ENCODE measurements at regions not wholly inside any gene's neighbourhood (a gene's known extent, or its start where the extent isn't known, plus 50 kb on each side); places are given as distances from the start of the nearest gene placed in this dataset.
"Not testable (repeated sequence)": the region's sequence is repeated elsewhere in the genome, so short reads cannot be mapped to it uniquely, and the experiment has no call there.

DNA sequence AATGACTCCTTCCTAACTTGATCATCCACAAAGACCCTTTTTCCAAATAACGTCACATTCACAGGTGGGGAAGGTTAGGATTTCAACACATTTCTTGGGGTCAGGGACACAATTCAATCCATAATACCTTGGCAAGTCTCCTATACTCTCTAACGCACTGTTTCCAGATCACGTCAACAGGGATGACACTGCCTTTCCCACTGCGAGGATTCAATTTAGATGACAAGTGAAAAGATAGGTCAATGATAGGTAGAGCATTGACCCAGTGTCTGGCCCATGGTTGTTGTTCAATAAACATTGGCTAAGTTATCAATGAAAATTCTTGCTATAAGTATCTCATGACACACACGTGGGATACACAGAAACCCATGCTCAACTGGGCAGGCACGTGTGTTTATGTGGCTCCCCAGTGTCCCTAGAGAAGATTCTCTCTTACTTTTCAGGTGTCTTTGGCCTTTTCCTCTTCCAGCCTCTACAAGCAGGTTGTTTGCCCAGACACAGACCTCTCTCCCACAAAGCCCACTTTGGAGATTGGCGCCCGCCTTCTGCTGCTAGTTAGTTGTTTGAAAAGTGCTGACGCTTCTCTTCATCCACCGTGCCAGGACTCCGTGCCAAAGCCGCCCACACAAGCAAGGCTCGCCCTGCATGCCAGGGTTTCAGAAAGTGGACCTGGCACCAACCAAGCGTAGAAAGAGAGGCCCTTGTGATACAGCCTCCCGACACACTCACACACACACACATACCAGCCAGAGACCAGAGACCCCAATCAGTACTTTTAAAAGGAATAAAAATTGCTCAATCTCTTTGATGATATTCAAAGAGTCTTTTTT lies 594.5 kb downstream of the BNC2 start:
- DNase-seq (ENCODE audit: low spot score) = no peak

DNA sequence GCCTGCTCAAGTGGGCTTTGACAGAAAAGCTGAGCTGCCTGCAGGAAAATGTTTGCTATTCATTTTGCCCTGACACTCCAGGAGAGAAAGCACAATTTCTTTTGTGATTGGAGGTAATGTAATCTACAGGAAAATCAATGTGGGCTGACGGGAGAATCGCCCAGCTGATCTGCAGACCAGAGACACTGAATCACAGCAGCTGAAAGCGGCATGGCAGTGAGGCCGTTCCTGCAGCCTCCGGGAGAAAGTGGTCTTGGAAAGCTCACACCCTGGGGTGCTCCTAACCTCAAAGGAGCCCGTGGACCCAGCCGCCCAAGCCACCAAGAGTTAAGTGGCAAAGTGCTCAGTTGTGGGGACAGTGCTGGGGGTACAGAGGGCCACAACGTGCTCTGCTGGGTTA lies 593.6 kb downstream of the BNC2 start:
- no peak for DNase-seq (ENCODE audit: low spot score)

- no peak for DNase-seq (ENCODE audit: low spot score)
Observed at GRCh38 chr9:16277471-16277960, 593.0 kb downstream of the BNC2 start.

DNA sequence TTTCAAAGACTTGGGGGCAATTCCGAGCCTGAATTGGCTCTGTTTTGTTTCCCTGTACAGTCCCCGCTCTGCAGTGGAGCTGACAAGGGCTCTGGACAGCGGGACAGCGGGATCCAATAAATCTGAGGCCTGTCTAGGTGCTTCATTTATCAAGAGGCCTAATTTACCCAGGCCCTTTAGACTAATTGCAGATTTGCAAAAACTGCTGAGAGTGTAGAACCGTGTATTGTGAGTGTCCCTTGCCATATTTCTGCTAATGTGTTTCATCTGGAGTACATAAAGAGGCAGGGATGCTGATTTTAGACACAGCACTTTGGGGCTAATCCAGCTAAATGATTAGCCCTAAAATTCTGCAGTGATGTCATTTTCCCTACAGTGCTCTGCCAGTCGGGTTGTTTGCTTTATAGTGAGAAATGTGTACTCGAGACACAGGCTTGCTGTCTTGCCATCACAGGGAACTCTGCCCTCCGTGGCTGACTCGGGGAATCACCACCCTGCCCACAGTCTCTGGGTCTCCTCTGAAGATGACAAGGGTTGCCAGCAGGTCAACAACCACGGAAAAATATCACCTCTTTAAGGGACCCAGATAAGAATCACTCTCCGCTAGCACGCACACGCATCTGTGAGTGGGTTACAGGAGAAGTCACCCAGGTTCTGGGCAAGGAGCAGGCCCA lies 592.0 kb downstream of the BNC2 start:
- peak; percentile 15 for DNase-seq (ENCODE audit: low spot score)

DNA sequence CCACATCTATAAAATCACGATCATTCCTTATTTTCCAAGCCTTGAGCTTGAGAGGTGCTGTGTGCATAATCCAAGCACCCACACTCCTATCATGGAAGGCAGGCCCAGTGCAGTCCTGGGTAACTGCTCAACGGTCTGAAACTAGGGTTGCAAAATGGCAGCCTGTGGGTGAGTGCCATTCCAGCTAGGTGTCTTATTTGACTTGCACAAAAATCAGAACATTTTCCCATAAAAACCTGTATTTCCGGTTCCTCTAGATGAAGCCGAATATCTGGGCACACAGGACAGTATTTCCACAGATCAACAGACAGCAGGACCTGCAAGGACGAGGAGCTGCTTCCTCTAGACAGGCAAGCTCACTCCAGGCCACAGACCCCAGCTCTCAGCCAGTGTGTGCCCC lies 588.8 kb downstream of the BNC2 start:
- no peak for DNase-seq (ENCODE audit: low spot score)

GRCh38 chr9:16282216-16282615 lies 588.3 kb downstream of the BNC2 start:
- no peak for DNase-seq (ENCODE audit: low spot score)

DNA sequence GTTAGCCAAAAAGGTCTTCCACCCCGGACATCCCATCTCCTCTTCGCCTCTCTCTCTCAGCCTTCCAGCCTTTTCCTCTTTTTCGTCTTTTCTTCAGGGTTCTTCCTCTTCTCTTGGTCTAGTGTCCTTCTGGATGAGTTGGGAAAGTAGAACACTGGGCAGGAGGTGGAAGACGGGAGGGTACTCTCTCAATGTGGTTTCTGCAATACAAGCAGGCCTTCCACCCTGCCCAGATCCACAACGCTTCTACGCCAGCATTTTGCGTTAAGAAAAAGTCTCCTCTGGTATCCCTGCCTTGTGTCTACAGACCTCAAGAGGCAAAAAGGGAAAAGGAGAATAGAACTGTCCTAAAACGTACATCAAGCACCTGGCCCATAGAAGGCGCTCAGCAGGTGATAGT lies 587.8 kb downstream of the BNC2 start:
- no peak for DNase-seq (ENCODE audit: low spot score)

DNA sequence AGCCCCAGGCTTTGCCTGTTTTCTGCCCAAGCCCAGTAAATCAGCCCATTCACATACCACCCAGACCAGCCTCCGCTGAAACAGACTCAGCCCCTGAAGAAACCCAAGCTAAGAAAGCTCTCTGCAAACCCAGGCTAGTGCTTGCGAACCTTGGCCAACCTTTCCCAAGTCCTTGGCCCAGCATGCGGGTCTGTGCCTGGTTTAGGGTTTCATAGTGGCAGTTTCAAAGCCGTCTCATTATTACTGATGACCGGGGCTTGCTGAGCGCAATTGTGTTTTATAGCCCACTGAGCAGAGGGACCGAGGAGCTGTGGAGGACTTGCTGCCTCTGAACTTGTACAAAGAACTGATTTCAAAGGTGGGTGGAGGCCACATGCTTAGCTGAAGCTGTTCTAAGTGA lies 584.3 kb downstream of the BNC2 start:
- no peak for DNase-seq (ENCODE audit: low spot score)

DNA sequence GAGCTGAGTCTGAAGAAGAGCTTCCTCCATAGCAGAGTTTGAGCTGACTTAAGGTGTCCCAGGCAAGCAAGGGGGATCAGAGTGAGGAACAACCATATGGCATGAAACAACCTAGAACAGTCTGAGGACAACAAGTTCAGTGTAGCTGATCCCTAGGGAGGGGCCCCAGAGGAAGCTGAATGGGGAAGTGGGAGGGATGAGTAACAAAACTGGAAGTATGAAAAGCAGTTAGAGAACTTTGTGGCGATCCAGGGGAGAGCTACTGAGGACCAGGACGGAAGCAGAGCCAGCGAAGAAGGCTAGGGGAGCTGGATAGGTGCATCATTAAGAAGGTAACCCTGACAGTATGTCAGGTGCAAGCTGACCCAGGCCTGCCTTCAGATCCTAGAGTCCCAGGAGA lies 580.8 kb downstream of the BNC2 start:
- no peak for DNase-seq (ENCODE audit: low spot score)

DNA sequence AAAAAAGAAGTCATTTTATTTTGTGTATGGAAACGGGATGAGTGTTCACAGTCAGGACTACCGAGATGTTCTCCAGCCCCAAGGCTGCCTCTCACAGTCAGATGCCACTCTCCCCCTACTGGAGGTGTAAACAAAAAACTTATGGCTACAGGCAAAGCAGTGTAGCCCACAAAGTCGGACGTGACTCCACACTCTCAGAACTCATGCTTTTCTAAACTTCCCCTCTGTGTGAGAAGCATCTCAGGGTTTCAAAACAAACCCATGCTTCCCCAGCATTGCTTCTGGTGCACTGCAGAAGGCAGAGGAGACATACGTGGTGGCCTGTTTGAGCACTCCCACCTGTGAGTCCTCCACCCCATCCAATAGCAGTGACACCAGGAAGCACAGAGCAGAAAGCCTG lies 580.3 kb downstream of the BNC2 start:
- DNase-seq (ENCODE audit: low spot score) = no peak

- no peak for DNase-seq (ENCODE audit: low spot score)
Observed at GRCh38 chr9:16291921-16292320, 578.5 kb downstream of the BNC2 start.

GRCh38 chr9:16293610-16294009 lies 576.9 kb downstream of the BNC2 start:
- peak; percentile 42 for DNase-seq (ENCODE audit: low spot score)

GRCh38 chr9:16294133-16294770 lies 576.2 kb downstream of the BNC2 start:
- peak; percentile 27 for DNase-seq (ENCODE audit: low spot score)

DNA sequence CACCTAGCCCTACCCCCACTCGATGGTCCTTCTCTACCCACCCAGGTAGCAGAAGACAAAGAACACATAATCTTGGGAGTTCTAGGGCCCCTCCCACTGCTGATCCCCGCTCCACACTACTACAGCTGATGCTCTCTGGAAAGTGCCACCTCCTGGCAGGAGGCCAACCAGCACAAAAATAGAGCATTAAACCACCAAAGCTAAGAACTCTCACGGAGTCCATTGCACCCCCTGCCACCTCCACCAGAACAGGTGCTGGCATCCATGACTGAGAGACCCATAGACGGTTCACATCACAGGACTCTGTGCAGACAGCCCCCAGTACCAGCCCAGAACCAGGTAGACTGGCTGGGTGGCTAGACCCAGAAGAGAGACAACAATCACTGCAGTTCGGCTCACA lies 575.5 kb downstream of the BNC2 start:
- not testable (repeated sequence) for DNase-seq (ENCODE audit: low spot score)

DNA sequence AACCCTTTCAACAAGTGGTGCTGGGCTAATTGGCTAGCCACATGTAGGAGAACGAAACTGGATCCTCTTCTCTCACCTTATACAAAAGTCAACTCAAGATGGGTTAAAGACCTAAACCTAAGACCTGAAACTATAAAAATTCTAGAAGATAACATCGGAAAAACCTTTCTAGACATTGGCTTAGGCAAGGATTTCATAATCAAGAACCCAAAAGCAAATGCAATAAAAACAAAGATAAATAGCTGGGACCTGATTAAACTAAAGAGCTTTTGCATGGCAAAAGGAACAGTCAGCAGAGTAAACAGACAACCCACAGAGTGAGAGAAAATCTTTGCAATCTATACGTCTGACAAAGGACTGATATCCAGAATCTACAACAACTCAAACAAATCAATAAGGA lies 571.1 kb downstream of the BNC2 start:
- DNase-seq (ENCODE audit: low spot score) = not testable (repeated sequence)

- DNase-seq (ENCODE audit: low spot score) = no peak
Observed at GRCh38 chr9:16303506-16303905, 567.0 kb downstream of the BNC2 start.

DNA sequence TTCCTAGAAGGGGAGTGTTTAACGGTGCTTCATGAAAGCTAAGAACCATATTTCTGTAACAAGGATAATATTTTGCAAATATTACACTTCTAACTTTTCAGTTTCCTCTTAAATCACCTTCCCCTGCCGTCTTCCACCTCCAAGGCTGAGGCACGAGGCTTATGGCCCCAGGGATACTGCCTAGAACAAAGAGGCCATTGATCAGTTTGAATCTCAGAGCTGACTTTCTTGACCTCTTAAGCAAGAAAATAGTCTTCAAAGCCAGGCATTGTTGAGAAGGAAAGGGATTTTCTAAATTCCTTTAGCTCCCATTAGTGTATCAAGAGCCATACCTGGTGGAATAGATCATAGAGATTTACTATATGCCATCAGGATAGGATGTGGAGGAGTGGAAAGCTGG lies 566.2 kb downstream of the BNC2 start:
- DNase-seq (ENCODE audit: low spot score) = no peak

DNA sequence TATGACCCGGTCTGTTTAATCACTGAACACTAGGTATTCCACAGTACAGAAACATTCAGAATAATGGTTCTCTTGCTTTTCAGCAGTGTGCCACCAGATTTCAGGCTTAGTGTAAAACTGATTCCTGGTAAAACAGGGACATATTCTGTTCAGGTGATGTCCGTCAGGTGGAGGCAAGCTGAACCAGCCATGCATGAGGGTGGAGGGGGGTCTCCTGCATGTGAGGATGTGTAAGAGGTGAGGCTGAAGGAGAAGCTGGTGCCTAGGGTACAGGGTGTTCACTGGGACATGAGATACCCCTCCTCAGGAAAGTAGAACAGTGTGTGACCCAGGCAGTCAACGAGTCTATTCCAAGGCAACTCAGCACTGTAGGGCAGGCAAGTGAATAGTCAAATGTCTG lies 563.9 kb downstream of the BNC2 start:
- no peak for DNase-seq (ENCODE audit: low spot score)

- no peak for DNase-seq (ENCODE audit: low spot score)
Observed at GRCh38 chr9:16307626-16308195, 562.8 kb downstream of the BNC2 start.

- DNase-seq (ENCODE audit: low spot score) = no peak
Observed at GRCh38 chr9:16308645-16309044, 561.8 kb downstream of the BNC2 start.

GRCh38 chr9:16309082-16309468 lies 561.4 kb downstream of the BNC2 start:
- DNase-seq (ENCODE audit: low spot score) = no peak

DNA sequence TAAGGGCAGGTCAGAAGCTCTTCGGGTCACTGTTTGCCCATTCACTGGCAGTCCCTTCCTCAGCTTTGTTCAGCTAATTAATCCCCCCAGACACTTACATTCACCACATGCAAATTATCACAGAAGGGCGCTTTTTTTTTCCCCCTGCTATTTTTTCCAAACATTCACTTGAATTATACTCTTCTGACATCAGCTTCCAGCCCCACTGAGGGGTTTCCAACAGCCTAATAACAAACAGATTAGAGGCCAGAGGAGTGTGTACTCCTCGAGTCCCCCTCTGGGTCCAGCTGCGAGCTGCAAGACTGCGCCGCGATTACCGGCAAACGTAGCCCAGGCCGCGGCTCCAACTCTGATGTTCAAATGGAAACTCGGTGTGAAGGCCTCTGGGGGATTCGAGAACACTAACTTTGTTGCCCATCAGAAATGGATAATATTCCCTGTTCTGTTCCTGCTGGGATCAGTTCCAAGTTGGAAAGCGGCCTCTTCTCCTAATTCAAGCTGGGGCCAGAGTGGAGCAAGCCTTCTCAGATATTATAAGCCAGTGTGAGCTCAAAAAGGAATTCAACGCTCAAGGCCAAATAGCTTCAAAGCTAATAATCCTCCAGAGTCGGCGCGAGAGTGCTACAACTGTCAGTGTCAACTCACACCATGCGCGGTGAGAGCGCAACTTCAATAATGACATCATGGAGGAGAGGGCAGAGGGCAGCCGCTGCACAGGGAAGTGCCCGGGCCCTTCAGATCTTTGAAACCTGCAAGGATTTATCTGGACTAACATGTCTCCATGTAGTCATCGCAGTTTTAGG lies 560.8 kb downstream of the BNC2 start:
- peak; percentile 35 for DNase-seq (ENCODE audit: low spot score)
